GM18873 (cell line): ENCODE measurements at regions not wholly inside any gene's neighbourhood (a gene's known extent, or its start where the extent isn't known, plus 50 kb on each side); places are given as distances from the start of the nearest gene placed in this dataset.
"Not testable (repeated sequence)": the region's sequence is repeated elsewhere in the genome, so short reads cannot be mapped to it uniquely, and the experiment has no call there.

Source experiments
- ATAC-seq: cut with Tn5 transposase; IDR thresholded peaks from one replicate; pipeline ENCODE4 v1.9.1; 2021; ENCODE audit warnings: mild to moderate bottlenecking, moderate library complexity, moderate number of reproducible peaks; ENCODE audit not compliant: unreplicated experiment, low FRiP score

DNA sequence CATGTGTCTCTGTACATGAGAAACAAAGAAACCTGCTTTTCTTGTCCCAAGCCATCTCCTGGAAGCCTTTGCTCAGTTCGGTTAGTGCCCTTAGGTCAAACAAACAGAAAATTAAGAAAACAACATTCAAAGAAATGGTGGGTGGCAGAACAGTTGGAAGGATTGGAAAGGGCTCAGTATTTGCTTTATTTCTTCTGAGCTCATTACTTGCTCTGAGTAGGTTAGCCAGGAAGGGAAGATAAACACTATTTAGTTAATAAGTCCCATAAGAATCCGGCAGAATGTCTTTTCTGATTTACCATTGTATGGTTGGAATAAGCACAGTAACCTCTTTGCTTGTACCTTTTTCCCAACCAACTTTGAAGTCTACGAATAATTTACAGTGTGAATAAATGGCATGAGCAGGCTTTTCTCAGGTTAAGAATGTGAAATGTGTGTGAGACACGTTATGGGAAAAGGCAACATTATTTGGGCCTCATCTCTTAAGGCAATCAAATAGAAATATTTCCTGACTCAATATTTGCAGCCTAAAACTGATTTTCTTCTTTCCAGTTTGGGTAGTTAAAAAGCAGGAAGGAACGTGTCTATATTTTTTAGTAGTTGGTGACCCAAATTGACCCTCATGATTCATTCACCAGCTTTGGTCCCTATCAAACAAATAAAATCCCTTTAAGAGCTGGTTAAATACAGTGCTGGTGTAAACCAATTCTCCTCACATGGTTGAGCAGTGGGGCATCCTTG is 158.5 kb downstream of the DKK1 start:
- ATAC-seq = no peak

DNA sequence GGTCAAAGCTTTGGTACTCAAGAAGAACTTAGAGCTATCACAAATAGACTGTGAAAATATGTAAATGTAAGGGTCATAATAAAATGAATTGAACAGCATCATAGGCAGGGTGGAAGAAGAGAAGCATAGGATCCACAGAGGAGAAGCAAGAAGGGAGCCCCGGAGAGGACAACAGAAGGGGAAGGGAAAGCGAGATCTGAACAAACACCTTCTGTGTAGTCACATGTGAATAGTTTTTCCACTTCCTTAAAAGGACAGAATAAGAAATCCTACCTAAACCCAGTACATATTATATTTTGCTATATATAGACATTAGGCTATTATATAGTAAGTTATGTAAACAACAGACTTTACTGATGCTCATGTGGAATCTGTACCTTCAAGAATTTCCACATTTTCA is 160.2 kb downstream of the DKK1 start:
- no peak for ATAC-seq

DNA sequence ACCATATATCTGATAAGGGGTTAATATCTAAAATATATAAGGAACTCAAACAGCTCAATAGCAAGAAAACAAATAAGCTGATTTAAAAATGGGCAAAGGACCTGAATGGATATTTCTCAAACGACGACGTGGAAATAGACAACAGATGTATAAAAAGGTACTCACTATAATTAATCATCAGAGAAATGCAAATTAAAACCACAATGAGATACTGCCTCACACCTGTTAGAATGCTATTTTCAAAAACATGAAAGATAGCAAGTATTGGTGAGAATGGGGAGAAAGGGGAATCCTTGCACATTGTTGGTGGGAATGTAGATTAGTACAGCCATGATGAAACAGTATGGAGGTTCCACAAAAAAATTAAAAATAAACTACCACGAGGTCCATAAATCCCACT is 163.2 kb downstream of the DKK1 start:
- ATAC-seq = no peak

DNA sequence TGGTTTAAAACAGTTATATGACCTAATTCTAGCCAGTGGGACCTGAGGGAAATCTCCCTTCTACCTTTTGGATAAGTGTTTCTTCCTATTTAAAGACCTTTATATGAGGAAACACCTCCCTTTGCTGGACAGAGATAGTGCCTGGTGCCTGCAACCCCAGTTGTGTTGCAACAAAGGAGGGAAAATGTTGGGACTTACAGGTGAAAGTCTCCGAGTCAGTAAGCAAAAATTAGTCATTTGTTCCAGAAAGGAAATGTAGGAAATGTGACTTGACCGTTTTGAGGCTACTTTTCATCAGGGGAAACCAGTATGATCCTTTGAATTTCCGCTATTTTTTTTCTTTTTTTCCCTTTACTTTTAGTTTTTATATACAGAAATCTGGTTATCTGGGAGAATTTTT is 165.5 kb downstream of the DKK1 start:
- ATAC-seq = no peak

DNA sequence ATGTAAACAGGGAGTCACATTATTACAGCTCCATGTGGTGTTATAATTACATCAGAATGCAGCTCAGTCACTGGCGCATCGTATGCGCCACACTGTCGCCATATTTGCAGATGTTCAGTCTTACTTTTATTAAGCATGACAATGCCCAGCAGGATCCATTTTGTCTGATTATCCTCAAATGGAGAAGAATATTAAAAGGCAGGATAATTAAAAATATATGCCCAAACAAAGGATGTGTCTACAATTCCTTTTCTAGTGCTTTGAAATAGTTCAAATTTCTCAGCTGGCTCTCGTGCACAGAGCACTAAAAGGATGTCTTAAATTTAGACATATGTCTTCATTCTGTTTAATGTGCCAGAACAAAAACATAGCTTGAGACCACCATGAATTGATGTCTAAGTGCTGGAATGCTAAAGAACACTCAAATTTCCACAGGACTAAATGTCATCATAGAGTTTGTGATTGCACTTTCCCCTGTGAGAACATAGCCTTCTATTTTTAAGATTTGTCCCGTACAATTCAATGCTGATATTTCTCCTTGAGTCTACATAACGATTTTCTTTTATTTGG is 168.0 kb downstream of the DKK1 start:
- ATAC-seq = no peak

DNA sequence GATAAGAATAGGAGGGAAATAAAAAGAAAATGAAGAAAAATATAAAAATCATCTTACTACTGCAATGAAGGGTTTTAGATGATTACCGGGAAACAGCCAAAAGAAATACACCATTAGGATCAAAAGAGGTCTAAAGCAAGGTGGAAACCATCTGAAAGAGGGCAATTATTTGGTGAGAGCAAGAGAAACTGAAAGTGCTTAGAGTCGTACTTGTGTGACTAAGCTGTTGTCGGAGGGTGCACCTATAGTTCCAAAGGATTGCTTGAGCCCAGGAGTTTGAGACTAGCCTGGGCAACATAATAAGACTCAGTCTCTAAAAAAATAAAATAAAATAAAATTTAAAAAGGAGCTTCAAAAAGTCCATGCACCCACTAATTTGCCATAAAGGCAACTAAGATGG is 169.5 kb downstream of the DKK1 start:
- peak; percentile 67 for ATAC-seq

DNA sequence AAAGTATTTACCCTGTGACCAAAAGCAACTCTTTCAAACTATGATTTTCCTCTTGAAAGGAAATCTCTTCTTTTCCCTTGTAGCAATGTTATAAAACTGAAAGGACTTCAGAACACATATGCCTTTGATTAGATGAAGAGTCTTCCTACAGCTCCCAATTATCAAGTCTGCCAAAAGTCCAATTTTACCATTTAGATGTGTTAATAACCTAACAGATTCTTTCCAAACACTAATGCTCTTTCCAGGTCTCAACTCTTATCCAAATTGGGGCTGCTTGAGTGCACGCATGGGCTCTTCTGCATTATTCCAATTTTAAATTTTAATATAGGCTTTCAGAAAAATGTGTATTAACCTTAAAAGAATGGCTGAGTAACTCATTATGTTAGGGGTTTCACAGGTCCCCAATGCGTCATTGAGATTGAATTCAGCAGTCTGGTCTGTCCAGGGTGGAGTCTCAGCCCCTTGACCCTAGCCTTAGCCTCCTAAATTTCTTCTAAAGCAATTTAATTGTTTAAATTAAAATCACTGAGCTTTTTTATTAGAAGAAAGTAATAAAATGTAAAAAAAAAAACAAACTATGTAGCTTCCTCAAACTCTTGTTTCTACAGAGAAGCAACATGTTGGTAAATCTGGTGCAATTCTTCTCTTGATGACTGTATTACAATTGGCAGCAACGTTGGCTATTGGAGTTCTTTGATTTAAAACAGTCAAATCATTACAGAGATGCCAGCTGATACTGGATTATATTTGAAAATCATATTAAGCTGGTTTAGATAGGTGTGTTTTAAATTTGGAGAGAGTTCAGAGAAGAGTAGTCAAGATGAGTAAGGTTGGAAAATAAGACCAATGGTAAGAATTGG is 170.4 kb downstream of the DKK1 start:
- ATAC-seq = no peak

DNA sequence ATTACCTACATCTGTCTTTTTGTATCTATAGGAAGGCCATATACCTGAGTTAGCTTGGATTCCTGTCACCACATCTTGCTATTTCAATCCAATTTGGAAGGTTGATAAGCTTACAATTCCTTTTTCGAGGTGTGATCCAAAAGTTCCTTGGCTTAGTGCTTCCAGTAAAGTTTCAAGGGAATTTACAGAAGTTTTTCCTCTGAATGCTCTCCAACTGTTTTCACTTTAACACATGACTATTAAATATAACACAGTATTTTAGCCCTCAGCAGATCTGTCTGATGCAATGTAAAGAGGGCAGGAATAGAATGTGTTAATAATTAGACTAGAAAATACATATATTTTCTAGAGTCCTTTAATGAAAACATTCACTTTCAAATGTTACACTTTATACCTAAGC is 171.4 kb downstream of the DKK1 start:
- ATAC-seq = no peak

DNA sequence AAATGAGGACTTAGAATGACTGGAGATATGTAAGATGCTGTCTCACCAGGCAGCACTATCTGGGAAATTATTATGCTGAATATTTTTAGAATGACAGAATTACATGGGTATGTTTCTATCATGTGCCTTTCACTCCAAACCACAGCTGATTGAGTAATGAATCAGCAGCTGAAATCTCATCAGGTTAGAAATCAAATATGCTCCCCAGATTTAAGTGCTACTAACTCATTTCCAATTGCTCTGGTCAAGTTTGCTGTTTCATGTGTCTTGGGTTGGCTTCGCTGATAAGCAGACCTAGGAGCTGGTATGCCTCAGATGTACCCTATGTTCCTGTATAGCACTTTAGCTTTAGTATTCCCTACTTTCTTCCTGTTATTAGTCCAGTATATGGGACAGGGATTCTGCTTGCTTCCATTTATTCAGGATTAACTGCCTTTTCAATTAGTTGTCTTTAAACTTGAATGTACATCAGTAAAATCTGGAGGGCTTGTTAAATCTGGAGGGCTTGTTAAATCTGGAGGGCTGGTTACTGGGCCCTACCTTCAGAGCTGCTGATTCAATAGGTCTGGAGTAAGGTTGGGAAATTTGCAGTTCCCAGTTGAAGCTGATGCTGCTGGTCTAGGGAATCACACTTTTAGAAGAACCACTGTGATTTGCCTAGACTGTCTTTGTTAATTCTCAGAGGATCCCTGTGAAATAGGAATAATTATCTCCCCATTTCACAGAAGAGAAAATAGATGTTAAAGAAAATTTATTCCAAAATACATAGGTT is 172.9 kb downstream of the DKK1 start:
- no peak for ATAC-seq

DNA sequence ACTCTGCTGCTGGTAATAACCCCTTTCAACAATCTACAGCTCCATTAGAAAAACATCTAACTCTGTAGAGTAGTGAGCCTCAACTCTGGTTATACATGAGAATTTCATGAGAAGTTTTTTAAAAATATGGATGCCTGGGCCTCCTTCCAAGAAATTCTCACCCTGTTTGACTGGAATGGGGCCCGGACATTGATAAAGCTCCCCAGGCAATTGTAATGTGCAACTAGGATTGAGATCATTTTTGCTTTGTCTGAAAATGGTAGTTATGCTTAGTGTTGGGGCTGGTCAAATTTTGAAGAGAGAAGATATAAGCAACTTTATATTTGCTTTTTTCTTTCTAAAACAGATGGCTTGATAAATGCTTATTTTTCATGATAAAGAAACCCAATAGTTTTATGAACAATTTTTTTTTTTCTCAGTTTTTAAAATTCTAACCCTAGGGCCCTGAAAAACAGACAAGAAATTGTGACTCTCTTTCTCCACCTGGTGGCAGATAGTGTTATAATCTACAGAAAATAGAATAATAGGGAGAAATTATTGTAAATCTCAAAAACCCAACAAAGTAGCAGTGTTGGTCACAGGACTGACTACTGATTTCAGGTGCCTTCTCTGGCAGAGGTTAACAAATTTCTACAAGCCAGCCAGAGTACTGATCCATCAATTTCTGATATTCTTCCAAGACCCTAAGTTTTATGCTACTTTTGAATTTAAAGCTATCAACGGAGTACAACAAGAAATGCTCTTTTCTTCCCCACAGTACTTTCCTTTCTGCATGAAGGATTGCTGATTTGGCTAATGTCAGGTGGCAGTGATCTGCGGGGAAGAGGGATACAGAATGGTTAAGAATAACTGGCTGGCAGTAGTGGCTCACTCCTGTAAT is 174.8 kb downstream of the DKK1 start:
- no peak for ATAC-seq

DNA sequence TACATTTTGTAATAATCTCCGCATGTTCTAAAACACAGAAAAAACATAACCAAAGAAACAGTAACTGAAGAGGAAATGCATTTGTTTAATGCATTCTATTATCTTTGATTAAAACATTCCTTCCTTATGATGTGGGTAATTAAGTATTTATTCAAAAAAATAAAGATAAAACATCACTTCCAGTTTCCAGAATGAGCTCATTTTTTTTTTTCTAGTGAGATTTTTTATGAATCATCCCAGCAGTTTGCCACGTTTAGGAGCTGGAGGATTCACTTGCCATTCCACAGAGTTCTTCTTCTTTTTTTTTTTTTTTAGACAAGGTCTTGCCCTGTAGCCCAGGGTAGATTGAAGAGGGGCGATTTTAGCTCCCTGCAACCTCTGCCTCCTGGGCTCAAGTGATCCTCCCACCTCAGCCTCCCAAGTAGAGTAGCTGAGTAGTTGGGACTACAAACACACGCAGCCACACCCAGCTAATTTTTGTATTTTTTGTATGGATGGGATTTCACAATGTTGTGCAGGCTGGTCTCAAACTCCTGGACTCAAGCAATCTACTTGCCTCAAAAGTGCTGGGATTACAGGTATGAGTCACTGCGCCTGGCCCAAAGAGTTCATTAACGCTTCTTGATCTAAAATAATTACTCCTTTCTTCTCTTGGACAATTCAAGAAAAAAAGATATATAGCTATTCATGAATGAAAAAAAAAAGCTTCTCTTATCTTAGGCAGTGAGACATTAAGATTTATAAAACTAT is 177.3 kb downstream of the DKK1 start:
- no peak for ATAC-seq

DNA sequence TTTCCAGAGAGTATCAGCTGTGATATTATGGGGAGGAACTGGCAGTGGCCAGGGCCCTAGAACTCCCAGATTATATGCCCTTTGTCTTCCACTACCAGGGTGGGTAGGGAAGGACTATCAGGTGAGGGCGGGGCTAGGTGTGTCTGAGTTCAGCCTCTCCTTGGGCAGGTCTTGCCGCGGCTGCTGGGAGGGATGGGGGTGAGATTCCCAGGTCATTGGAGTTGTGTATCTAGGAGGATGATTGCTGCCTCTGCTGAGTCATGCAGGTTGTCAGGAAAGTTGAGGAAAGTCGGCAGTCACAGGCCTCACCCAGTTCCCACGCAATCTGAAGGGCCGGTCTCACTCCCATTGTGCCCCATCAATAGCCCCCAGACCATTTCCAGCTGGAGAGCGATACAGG is 185.2 kb downstream of the DKK1 start:
- ATAC-seq = no peak

DNA sequence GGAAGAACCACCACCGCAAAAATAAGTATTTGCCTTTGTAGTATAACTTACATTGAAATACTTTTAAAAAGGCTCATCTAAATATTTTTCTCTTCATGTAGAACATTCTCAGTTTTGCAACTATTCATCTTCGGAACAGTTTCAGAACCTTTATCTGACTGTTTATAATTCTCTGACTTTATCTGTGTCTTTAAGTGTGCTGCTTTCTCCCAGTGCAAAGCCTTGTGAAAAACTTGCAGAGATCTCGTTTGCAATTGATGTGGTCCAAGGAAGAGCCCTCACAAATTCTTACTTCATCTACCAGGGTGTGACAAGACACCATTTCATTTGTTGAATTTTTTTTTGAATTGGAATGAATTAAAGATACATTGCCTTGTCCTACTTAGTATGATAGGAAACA is 186.4 kb downstream of the DKK1 start:
- ATAC-seq = no peak

DNA sequence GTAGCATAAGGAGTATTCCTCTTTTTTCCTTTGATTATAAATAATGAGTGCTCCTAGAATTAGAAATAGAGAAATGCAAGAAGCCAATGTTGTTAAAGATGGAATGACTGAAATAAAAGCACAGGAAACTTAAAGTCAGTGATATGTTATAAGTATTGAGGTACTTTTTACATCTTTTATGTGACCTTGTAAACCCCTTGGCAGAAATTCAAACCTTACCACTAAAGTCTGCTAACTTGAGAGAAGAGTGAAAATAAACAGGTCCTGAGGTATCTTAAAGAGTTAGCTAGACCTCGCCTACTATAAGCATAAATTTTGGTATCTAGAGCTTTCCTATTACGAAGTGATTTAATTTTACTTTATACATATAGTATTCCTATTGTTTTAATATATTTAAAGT is 188.2 kb downstream of the DKK1 start:
- no peak for ATAC-seq

DNA sequence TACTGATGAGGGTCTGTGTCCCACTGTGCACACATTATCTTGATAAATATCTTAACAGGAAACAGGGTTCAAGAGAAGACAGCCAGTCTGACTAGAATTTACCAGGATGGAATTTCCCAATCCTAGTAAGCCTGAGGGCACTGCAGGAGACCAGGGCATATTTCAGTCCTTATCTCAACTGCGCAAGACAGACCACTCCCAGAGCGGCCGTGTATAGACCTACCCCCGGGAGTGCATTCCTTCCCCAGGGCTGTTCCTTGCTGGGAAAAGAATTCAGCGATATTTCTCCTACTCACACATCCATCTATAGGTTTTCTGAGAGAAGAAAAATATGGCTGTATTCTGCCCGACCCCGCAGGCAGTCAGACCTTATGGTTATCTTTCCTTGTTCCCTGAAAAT is 191.3 kb downstream of the DKK1 start:
- ATAC-seq = not testable (repeated sequence)

DNA sequence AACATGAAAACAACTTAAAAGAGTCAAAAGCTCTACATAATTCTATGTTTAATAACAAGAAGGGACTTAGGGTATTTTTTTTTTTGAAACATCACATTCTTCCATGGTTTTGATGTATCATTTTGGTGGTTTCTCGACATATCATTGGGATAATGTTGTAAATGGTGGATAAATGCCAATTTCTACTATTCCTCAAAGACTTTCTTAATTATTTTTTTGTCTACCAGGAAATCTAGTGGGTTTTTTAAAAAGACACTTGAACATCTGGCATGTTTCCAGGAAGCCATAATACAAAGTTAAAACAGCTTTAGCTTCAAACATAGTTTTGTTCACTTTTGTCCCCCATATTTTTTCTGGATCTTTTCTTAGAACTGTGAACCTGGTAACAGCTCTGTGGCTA is 200.4 kb downstream of the DKK1 start:
- no peak for ATAC-seq

DNA sequence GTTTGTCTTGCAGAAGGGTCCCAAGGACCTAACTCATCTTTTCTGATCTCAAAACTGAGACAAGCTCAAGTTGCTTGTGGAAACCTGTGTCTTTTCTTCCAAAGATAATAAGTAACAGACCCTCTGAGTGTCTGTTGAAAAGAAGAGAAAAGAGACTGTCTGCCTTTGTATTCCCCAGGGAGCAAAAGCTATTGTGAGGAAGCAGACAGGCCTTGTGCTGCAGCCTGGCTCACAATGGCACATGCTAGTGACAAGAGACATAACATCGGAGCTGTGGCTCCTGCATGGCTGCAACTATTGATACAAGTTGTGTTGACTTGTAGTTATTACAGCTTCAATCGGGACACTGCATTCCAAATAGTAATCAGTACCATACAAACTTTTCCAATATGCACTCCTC is 202.9 kb downstream of the DKK1 start:
- ATAC-seq = no peak

DNA sequence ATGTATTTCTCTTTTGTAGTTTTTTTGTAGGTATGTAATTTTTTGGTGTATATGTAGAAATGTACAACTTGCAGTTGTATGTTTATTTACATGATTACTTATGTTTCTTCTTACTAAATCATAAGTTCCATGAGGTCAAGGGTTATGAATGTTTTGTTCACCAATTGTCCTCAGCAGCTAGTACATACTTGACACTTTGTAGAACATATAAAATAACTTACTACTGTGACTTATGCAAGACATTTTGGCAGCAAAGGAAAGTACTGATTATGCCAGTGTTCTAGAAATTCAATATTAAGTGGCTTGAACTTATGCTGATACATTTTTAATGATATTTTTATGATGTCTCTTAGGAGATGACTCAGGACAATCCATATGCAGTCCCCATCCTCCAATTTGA is 209.6 kb downstream of the DKK1 start:
- ATAC-seq = no peak

DNA sequence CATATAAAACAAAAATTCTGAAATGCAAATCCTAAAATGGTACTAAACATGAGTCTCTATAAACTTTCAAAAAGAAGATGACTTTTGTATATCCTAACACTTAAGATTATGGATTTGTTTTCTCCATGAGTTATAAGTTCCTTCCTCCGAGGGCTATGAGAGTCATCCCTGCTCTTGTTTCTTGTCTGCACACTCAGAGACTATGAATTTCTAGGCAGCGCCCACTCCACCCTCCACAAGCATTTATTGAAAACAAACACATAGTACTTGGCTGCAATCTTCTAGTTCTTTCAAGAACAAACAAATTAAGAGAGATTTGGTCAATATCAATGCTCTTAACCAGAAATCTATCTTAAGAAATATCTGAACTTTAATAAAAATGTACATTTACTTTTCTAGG is 211.7 kb downstream of the DKK1 start:
- ATAC-seq = no peak
